ENCODE measurements at regions not wholly inside any gene's neighbourhood (a gene's known extent, or its start where the extent isn't known, plus 50 kb on each side); places are given as distances from the start of the nearest gene placed in this dataset.

- TF ChIP-seq ZNF530 (tag by site-specific recombination; IDR thresholded peaks at IDR 0.05; ENCODE audit: low read depth), result no peak
- TF ChIP-seq IKZF3 (tag by site-specific recombination; IDR thresholded peaks at IDR 0.05), result no peak
- TF ChIP-seq ZNF660 (tag by site-specific recombination; IDR thresholded peaks at IDR 0.05), result no peak
- no peak for TF ChIP-seq ZSCAN18 (tag by site-specific recombination; IDR thresholded peaks at IDR 0.05)
- no peak for TF ChIP-seq ATF2 (tag by site-specific recombination; IDR thresholded peaks at IDR 0.05; ENCODE audit: low read depth)
- TF ChIP-seq ZNF837 (tag by site-specific recombination; IDR thresholded peaks at IDR 0.05), result no peak
- TF ChIP-seq ZNF112 (tag by site-specific recombination; IDR thresholded peaks at IDR 0.05), result no peak
- no peak for TF ChIP-seq ZNF202 (tag by site-specific recombination; IDR thresholded peaks at IDR 0.05; ENCODE audit: borderline replicate concordance)
- TF ChIP-seq ZNF548 (tag by site-specific recombination; IDR thresholded peaks at IDR 0.05), result no peak
- no peak for TF ChIP-seq SCRT2 (tag by site-specific recombination; IDR thresholded peaks at IDR 0.05)
- no peak for TF ChIP-seq ZNF843 (tag by site-specific recombination; IDR thresholded peaks at IDR 0.05)
- Histone ChIP-seq H3K36me3 (ENCODE audit: control insufficient read depth in 2 of 2, insufficient read depth in 1 of 2, low read length in 2 of 2) (no peaks in the 10 kb centered on the region), H3K27ac (ENCODE audit: extremely low read depth, low read depth, low read length) (no peak overlapping the region), H3K4me1 (ENCODE audit: control insufficient read depth, insufficient read depth, low read length) (peaks cover 3% of the 10 kb centered on the region; the same call in 1 of the 2 replicates), H3K9me3 (ENCODE audit: control insufficient read depth, insufficient read depth, low read depth, low read length) (no peaks in the 10 kb centered on the region), H3K4me3 (ENCODE audit: low read depth, low read length) (no peak overlapping the region)
- POLR2A ChIA-PET, result interaction anchor here (1.1 kb wide), 1 partner anchor 112 kb away, joined by 3 read pairs; the partner anchor contains the start of gene SLC4A7
- CTCF ChIA-PET, result interaction anchor here (0.5 to 0.6 kb wide), 2 partner anchors 13 to 151 kb away, joined by 3 to 5 read pairs; no protein-coding TSS in a partner anchor
These were observed 112.7 kb upstream of the SLC4A7 start for GRCh38 chr3:27596921-27597320.

GRCh38 chr3:27596334-27596841 is 112.2 kb upstream of the SLC4A7 start:
- Histone ChIP-seq H3K4me3 (ENCODE audit: low read depth, low read length) (no peak overlapping the region), H3K27ac (ENCODE audit: extremely low read depth, low read depth, low read length) (no peak overlapping the region), H3K4me1 (ENCODE audit: control insufficient read depth, insufficient read depth, low read length) (peaks cover 3% of the 10 kb centered on the region; the same call in 1 of the 2 replicates), H3K9me3 (ENCODE audit: control insufficient read depth, insufficient read depth, low read depth, low read length) (no peaks in the 10 kb centered on the region), H3K36me3 (ENCODE audit: control insufficient read depth in 2 of 2, insufficient read depth in 1 of 2, low read length in 2 of 2) (no peaks in the 10 kb centered on the region)
- CTCF ChIA-PET, result interaction anchor here (0.6 kb wide), 1 partner anchor 151 kb away, joined by 3 read pairs; no protein-coding TSS in a partner anchor
- TF ChIP-seq ZBTB7A (tag by site-specific recombination; IDR thresholded peaks at IDR 0.05; ENCODE audit: low read depth) (no peak), MZF1 (tag by site-specific recombination; IDR thresholded peaks at IDR 0.05; ENCODE audit: borderline replicate concordance) (no peak), ZBTB49 (tag by site-specific recombination; IDR thresholded peaks at IDR 0.05; ENCODE audit: low read depth) (no peak), ZNF140 (tag by site-specific recombination; IDR thresholded peaks at IDR 0.05) (no peak), ZNF133 (tag by site-specific recombination; IDR thresholded peaks at IDR 0.05) (no peak), PBX3 (CRISPR knock-in tag; IDR thresholded peaks at IDR 0.05) (no peak), ZNF221 (tag by site-specific recombination; IDR thresholded peaks at IDR 0.05; ENCODE audit: borderline replicate concordance) (no peak), GLIS1 (tag by site-specific recombination; IDR thresholded peaks at IDR 0.05) (no peak), ZNF148 (tag by site-specific recombination; IDR thresholded peaks at IDR 0.05; ENCODE audit: borderline replicate concordance) (no peak), ZNF24 (tag by site-specific recombination; IDR thresholded peaks at IDR 0.05) (no peak), IKZF3 (tag by site-specific recombination; IDR thresholded peaks at IDR 0.05) (no peak), ZNF266 (tag by site-specific recombination; IDR thresholded peaks at IDR 0.05; ENCODE audit: low read depth) (no peak)
- POLR2A ChIA-PET, result interaction anchor here (1.1 kb wide), 1 partner anchor 112 kb away, joined by 3 read pairs; the partner anchor contains the start of gene SLC4A7

Data from HEK293 (cell line).